Spleen (tissue), 11 donors: ENCODE measurements at regions not wholly inside any gene's neighbourhood (a gene's known extent, or its start where the extent isn't known, plus 50 kb on each side); places are given as distances from the start of the nearest gene placed in this dataset.

ENCODE experiments used
- DNase-seq: peaks from one replicate; pipeline ENCODE4 v3.0.0-alpha.2; 2020
- H3K27ac ChIP-seq, 8 donors: fragments of 200-600 bp; sonication (generic) in 7 of 8; 1 replicate in 4 of 8; 2 replicates in 4 of 8; pipeline versions ENCODE4 v1.5.0 to v1.8.0; 2016 to 2021; ENCODE audit warnings: inconsistent platforms in 4 of 8, mild to moderate bottlenecking in 4 of 8, moderate library complexity in 1 of 8
- H3K27me3 ChIP-seq, 7 donors: fragments of 200-600 bp; sonication (generic) in 6 of 7; replicated peaks in 1 of 7; 1 replicate in 4 of 7; 2 replicates in 3 of 7; pipeline versions ENCODE4 v1.5.0 to v1.8.0; 2016 to 2021; ENCODE audit warnings: inconsistent platforms in 3 of 7, mild to moderate bottlenecking in 1 of 7
- H3K36me3 ChIP-seq, 6 donors: fragments of 200-600 bp; sonication (generic) in 5 of 6; 1 replicate in 4 of 6; 2 replicates in 2 of 6; pipeline versions ENCODE4 v1.5.0 to v1.8.0; 2016 to 2021; ENCODE audit warnings: inconsistent platforms in 2 of 6
- H3K4me1 ChIP-seq, 6 donors: fragments of 200-600 bp; sonication (generic) in 5 of 6; 1 replicate in 3 of 6; 2 replicates in 3 of 6; pipeline versions ENCODE4 v1.5.0 to v1.8.0; 2016 to 2021; ENCODE audit warnings: inconsistent platforms in 3 of 6
- H3K4me3 ChIP-seq, 8 donors: fragments of 200-600 bp; sonication (generic) in 7 of 8; 1 replicate in 4 of 8; 2 replicates in 4 of 8; pipeline versions ENCODE4 v1.5.0 to v1.8.0; 2016 to 2021; ENCODE audit warnings: inconsistent platforms in 4 of 8, mild to moderate bottlenecking in 4 of 8, moderate library complexity in 2 of 8
- H3K9me3 ChIP-seq, 8 donors: fragments of 200-600 bp; sonication (generic) in 7 of 8; 1 replicate in 4 of 8; 2 replicates in 4 of 8; pipeline versions ENCODE4 v1.5.0 to v1.8.0; 2016 to 2021; ENCODE audit warnings: inconsistent platforms in 4 of 8
- CTCF ChIP-seq, 11 experiments: fragments of 200-600 bp in 7 of 11; fragments of 450-650 bp in 4 of 11; sonication (generic) in 4 of 11; IDR thresholded peaks in 8 of 11; conservative IDR thresholded peaks in 3 of 11; 1 replicate in 7 of 11; 2 replicates in 4 of 11; pipeline versions ENCODE4 v1.4.0 to v1.8.0; 2016 to 2021; ENCODE audit warnings: antibody characterized with exemption in 11 of 11, inconsistent platforms in 4 of 11, mild to moderate bottlenecking in 1 of 11
- POLR2A ChIP-seq, 3 donors: fragments of 450-650 bp; IDR thresholded peaks; one replicate each; pipeline ENCODE4 v1.5.1; 2017; ENCODE audit warnings: antibody characterized with exemption in 3 of 3, mild to moderate bottlenecking in 1 of 3
- POLR2AphosphoS5 ChIP-seq, 3 donors: sonication (generic); formaldehyde crosslinking; IDR thresholded peaks; one replicate each; pipeline ENCODE4 v1.5.1; 2017; ENCODE audit warnings: antibody characterized with exemption in 3 of 3
- WGBS, 5 donors: extraction: QIAGEN DNeasy Blood & Tissue Kit in 3 of 5; methylation state at CpG; one replicate each; pipeline versions ENCODE4 v1.1.5 to v1.1.7; 2013 to 2018; 5-methylcytosine and 5-hydroxymethylcytosine counted together
- intact Hi-C: fragments of 100-400 bp; cut with DNase I; formaldehyde crosslinking; loops from one replicate; pipeline ENCODE4 v1.15.0; 2023; ENCODE audit warnings: low total_unique reads
- donor health status: healthy with polysubstance abuse.
- donor health status: DM: no; HTN: no; CAD: no; lungs with moderate emphysema.
- donor health status: DM: no; HTN: no; CAD: no.
- donor health status: Bipolar disorder and iron deficiency.
- donor health status: healthy.
- donor health status: DM: no; HTN: no; CAD: no.
- donor health status: DM: yes; HTN: yes; CAD: no.

- intact Hi-C loops, result no loop called here
- H3K9me3 ChIP-seq, result no peaks in the 10 kb centered on the region
- H3K36me3 ChIP-seq, result no peaks in the 10 kb centered on the region
- no peak for TF ChIP-seq POLR2AphosphoS5 (IDR thresholded peaks at IDR 0.05)
- no peak for TF ChIP-seq CTCF (IDR thresholded peaks at IDR 0.05 in 8 of 11, conservative IDR thresholded peaks at IDR 0.05 in 3 of 11)
- no peak for TF ChIP-seq POLR2A (IDR thresholded peaks at IDR 0.05)
- no peaks in the 10 kb centered on the region for H3K27me3 ChIP-seq
- H3K4me1 ChIP-seq, result no peaks in the 10 kb centered on the region
- no peak for DNase-seq
- WGBS, 5 donors, result 60 to 72% (median 68%) methylated on average over 2 of the region's 2 CpGs
- H3K27ac ChIP-seq, result no peak overlapping the region
- H3K4me3 ChIP-seq, result no peak overlapping the region
Measured at GRCh38 chr5:106408570-106408969, 1262.2 kb downstream of the EFNA5 start.

GRCh38 chr5:106408141-106408540, 1262.6 kb downstream of the EFNA5 start:
- no peaks in the 10 kb centered on the region for H3K4me1 ChIP-seq
- H3K36me3 ChIP-seq, result no peaks in the 10 kb centered on the region
- DNase-seq, result no peak
- 59 to 85% (median 78%) methylated on average over 1 of the region's 1 CpG for WGBS, 5 donors
- no peaks in the 10 kb centered on the region for H3K9me3 ChIP-seq
- no peak overlapping the region for H3K4me3 ChIP-seq
- intact Hi-C loops, result no loop called here
- no peak overlapping the region for H3K27ac ChIP-seq
- no peak for TF ChIP-seq POLR2A (IDR thresholded peaks at IDR 0.05)
- H3K27me3 ChIP-seq, result no peaks in the 10 kb centered on the region

GRCh38 chr5:106401561-106401960, 1269.2 kb downstream of the EFNA5 start:
- WGBS, 5 donors, result 59 to 71% (median 62%) methylated on average over 2 of the region's 2 CpGs
- no peak for TF ChIP-seq CTCF (IDR thresholded peaks at IDR 0.05 in 8 of 11, conservative IDR thresholded peaks at IDR 0.05 in 3 of 11)
- no peak for TF ChIP-seq POLR2AphosphoS5 (IDR thresholded peaks at IDR 0.05)
- TF ChIP-seq POLR2A (IDR thresholded peaks at IDR 0.05), result no peak
- no peak for DNase-seq
- Histone ChIP-seq H3K4me1 (no peaks in the 10 kb centered on the region), H3K36me3 (no peaks in the 10 kb centered on the region), H3K4me3 (no peak overlapping the region), H3K27ac (no peak overlapping the region), H3K9me3 (no peaks in the 10 kb centered on the region), H3K27me3 (no peaks in the 10 kb centered on the region)
- intact Hi-C loops, result no loop called here

- Histone ChIP-seq H3K36me3 (no peaks in the 10 kb centered on the region), H3K27ac (no peak overlapping the region), H3K27me3 (no peaks in the 10 kb centered on the region), H3K4me1 (no peaks in the 10 kb centered on the region), H3K9me3 (no peaks in the 10 kb centered on the region), H3K4me3 (no peak overlapping the region)
- DNase-seq, result no peak
- 58 to 79% (median 75%) methylated on average over 1 of the region's 1 CpG for WGBS, 5 donors
- TF ChIP-seq POLR2A (IDR thresholded peaks at IDR 0.05) (no peak), POLR2AphosphoS5 (IDR thresholded peaks at IDR 0.05) (no peak), CTCF (IDR thresholded peaks at IDR 0.05 in 8 of 11, conservative IDR thresholded peaks at IDR 0.05 in 3 of 11) (no peak)
- intact Hi-C loops, result no loop called here
Measured at GRCh38 chr5:106399391-106399790, 1271.3 kb downstream of the EFNA5 start.

GRCh38 chr5:106397700-106398099, 1273.0 kb downstream of the EFNA5 start:
- no peaks in the 10 kb centered on the region for H3K36me3 ChIP-seq
- 34 to 71% (median 50%) methylated on average over 1 of the region's 1 CpG for WGBS, 5 donors
- H3K27me3 ChIP-seq, result no peaks in the 10 kb centered on the region
- no peaks in the 10 kb centered on the region for H3K9me3 ChIP-seq
- H3K4me3 ChIP-seq, result no peak overlapping the region
- no peak overlapping the region for H3K27ac ChIP-seq
- no peaks in the 10 kb centered on the region for H3K4me1 ChIP-seq
- intact Hi-C loops, result no loop called here
- DNase-seq, result no peak
- TF ChIP-seq CTCF (IDR thresholded peaks at IDR 0.05 in 8 of 11, conservative IDR thresholded peaks at IDR 0.05 in 3 of 11) (no peak), POLR2AphosphoS5 (IDR thresholded peaks at IDR 0.05) (no peak), POLR2A (IDR thresholded peaks at IDR 0.05) (no peak)
